Gastroesophageal sphincter (tissue), 3 donors: ENCODE measurements at regions not wholly inside any gene's neighbourhood (a gene's known extent, or its start where the extent isn't known, plus 50 kb on each side); places are given as distances from the start of the nearest gene placed in this dataset.

Experiments
- CTCF ChIP-seq, 4 experiments: fragments of 200-600 bp in 2 of 4; fragments of 450-650 bp in 2 of 4; sonication (generic) in 1 of 4; IDR thresholded peaks; one replicate each; pipeline ENCODE4 v1.5.1; 2017 to 2019; ENCODE audit warnings: antibody characterized with exemption in 4 of 4, mild to moderate bottlenecking in 2 of 4, moderate library complexity in 2 of 4
- EP300 ChIP-seq: sonication (generic); formaldehyde crosslinking; IDR thresholded peaks from one replicate; pipeline ENCODE4 v1.6.1; 2017; ENCODE audit warnings: antibody characterized with exemption, mild to moderate bottlenecking
- POLR2A ChIP-seq, 2 donors: fragments of 450-650 bp; IDR thresholded peaks; one replicate each; pipeline ENCODE4 v1.6.1; 2017; ENCODE audit warnings: antibody characterized with exemption in 2 of 2, mild to moderate bottlenecking in 2 of 2, moderate library complexity in 1 of 2
- POLR2AphosphoS5 ChIP-seq: sonication (generic); formaldehyde crosslinking; IDR thresholded peaks from one replicate; pipeline ENCODE4 v1.6.1; 2017; ENCODE audit warnings: antibody characterized with exemption

DNA sequence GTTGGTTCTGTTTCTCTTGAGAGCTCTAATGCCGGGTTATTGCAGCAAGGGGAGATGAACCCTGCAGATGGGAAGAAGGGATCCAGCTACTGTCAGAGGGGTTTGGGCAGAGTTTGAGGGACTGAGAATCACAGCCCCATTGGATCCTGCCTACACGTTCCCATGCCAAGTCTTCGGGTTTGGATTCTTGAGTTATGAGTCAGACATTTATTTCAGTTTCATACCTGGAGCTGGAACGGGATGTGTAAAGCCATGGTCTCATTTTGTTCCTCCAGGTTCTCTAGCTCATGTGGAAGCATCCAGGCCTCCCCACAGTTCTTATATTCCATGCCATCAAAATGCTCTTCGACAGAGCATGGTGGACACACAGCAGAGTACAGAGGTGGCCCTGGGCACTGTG is 275.4 kb upstream of the IRX4 start:
- no peak for TF ChIP-seq CTCF (IDR thresholded peaks at IDR 0.05)
- no peak for TF ChIP-seq POLR2AphosphoS5
- no peak for TF ChIP-seq POLR2A (IDR thresholded peaks at IDR 0.05)
- no peak for TF ChIP-seq EP300
